Astrocyte (in vitro differentiated cells and primary cell): ENCODE measurements at regions not wholly inside any gene's neighbourhood (a gene's known extent, or its start where the extent isn't known, plus 50 kb on each side); places are given as distances from the start of the nearest gene placed in this dataset.

Source experiments
- EZH2 ChIP-seq: IDR thresholded peaks from 2 replicates; pipeline ENCODE4 v1.6.1; 2012; ENCODE audit warnings: mild to moderate bottlenecking, low read length, inconsistent platforms; ENCODE audit not compliant: insufficient read depth
- TF ChIP-seq, protein P1 (sequence below): IDR thresholded peaks from 2 replicates; pipeline ENCODE4 v1.5.1; 2011; ENCODE audit warnings: low read depth, mild to moderate bottlenecking, inconsistent platforms, low read length, moderate library complexity; ENCODE audit not compliant: insufficient read depth

- TF ChIP-seq, protein P1, sequence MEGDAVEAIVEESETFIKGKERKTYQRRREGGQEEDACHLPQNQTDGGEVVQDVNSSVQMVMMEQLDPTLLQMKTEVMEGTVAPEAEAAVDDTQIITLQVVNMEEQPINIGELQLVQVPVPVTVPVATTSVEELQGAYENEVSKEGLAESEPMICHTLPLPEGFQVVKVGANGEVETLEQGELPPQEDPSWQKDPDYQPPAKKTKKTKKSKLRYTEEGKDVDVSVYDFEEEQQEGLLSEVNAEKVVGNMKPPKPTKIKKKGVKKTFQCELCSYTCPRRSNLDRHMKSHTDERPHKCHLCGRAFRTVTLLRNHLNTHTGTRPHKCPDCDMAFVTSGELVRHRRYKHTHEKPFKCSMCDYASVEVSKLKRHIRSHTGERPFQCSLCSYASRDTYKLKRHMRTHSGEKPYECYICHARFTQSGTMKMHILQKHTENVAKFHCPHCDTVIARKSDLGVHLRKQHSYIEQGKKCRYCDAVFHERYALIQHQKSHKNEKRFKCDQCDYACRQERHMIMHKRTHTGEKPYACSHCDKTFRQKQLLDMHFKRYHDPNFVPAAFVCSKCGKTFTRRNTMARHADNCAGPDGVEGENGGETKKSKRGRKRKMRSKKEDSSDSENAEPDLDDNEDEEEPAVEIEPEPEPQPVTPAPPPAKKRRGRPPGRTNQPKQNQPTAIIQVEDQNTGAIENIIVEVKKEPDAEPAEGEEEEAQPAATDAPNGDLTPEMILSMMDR = no peak
- TF ChIP-seq EZH2 = no peak
These were observed 420.9 kb downstream of the SHISA9 start for GRCh38 chr16:13322336-13322735.
